Activated CD8-positive, alpha-beta memory T cell treated with anti-CD3 and anti-CD28 coated beads for 48 hours (primary cell): ENCODE measurements at regions not wholly inside any gene's neighbourhood (a gene's known extent, or its start where the extent isn't known, plus 50 kb on each side); places are given as distances from the start of the nearest gene placed in this dataset.

Source experiments
- DNase-seq, 3 experiments: peaks; one replicate each; pipeline ENCODE4 v3.0.0-alpha.2; 2020; ENCODE audit warnings: low read depth in 2 of 3, low spot score in 2 of 3

DNA sequence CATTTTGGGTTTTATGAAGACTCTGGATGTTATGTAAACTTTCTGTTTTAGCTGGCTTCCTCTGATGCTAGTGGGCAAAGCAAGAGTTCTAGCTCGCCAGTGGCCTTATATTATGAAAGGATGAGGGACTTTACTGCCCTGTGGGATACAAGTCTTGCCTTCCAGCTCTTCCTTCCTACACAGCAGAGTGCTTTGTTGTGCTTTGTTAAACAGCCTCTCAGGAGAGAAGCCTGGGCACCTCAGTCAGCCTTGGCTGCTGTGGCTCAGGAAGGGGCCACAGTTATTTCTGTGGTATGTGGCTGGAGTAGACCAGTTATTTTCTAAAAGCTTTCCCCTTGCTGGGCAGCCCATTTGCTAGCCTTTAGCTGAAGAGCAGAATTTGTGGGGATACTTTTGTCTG is 69.5 kb upstream of the SUCLG2 start:
- no peak for DNase-seq

- no peak for DNase-seq
These were observed 64.9 kb upstream of the SUCLG2 start for GRCh38 chr3:67719333-67719732.

DNA sequence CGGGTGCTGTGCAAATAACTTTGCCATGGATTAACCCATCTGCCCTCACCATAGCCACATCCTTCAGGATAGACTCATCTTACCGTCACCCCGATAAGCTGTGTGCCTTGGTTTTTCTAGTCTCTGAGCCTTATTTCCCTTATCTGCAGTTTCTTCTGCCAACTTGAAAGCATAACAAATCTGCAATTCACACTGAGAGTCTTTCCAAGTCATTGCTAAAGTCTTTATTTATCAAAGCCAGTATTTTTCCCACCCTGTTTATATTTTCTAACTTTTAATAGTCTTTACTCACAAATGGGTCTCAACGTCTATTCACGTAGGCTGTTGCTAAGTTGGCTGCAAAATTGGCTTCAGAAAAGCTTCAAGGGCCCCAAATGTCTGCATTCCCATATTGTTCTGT is 61.6 kb upstream of the SUCLG2 start:
- DNase-seq, result no peak

DNA sequence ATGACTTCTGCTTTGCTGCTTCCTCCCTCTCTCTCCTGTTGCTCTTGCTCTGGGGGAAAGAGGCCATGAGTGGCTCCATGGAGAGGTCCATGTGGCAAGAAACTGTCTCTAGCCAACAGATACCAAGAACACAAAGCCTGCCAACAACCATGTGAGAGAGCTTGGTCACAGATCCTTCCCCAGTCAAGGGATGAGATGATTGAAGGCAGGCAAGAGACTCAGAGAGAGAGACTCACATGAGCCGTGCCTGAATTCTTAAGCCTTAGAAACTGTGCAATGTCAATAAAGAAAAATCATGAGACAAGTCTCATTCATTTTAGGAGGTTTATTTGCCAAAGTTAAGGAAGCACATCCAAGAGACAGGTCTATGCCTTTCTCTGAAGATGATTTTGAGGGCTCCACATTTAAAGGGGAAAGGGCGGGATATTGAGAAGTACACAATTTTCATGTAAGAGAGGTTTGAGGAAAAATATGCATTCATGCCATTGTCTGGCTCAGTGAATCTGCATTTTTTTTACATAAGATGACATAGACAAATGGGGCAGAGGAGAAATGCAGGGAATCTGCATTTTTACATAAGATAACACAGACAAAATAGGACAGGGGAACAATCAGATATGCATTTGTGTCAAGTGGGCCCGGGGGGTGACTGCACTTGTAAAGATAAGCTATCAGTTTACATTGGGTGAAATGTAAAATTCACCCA is 59.5 kb upstream of the SUCLG2 start:
- no peak for DNase-seq

DNA sequence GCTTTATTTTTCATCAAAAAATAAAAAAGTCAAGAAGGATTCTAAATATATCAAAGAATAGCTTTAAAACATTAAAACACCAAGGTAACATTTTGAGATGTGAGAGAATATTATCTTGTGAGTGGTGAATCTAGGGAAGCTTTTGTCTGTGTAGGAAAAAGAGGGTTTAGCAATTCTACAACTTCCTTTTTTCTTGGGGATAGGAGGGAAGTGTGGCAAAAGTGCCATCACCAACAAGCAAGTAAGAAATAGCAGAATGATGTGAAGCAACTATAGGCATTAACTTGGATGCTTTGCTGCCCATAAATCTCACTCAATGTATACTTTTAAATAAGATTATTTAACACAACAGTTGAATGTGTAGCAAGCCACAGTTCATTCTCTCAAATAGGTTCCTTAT is 57.8 kb upstream of the SUCLG2 start:
- DNase-seq, result no peak

DNA sequence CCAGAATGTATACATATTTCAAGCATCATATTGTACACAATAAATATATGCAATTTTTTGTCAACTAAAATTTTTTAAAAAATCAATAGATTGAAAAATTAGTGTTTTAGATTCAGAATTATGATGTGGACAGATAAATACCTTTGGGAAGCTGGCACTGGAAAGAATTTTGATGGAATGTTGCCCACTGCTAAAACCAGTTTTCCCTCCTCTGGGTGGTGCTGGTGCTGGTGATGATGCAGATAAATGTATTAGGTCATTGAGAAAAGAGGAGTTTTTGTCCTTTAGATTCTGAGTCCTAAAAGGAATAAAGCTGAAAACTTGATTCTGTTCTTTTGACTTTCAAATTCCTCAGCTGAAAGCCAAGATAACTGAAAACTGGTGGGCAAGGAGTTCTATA is 56.0 kb upstream of the SUCLG2 start:
- DNase-seq, result no peak

GRCh38 chr3:67706934-67707333 is 52.5 kb upstream of the SUCLG2 start:
- DNase-seq, result no peak

GRCh38 chr3:67704322-67704721 is 49.9 kb upstream of the SUCLG2 start:
- DNase-seq, result no peak
